ENCODE measurements at regions not wholly inside any gene's neighbourhood (a gene's known extent, or its start where the extent isn't known, plus 50 kb on each side); places are given as distances from the start of the nearest gene placed in this dataset.

DNA sequence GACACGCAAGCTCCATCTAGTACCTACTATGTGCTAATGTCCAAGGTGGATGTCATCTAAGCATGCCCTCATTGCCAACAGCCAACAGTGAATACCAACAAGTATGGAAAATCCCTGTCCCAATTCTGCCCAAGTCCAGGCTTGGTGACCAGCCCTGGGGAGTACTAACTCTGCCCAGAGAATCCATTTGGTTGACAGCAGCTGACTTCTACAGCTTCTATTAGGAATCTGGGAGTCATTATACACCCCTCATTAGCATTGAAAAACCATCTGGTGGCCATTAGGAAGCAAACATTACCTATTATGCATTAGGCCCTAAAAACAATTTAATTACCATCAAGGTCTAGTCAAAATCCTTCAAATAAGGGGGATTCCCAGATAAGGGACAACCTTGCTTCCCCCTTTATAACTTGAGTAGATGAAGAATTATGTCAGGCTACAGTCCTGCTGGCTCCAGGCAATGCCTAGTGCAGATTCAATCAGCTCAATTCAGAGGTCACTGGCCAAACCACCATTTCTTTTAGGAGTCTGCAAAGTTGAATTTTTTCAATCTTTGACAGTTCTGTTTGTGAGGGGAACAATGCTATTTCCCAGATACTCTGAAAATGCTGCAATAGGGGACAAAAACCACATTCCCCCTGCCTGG lies 228.0 kb upstream of the LDB2 start:
- ATAC-seq (no peak), DNase-seq (no peak)
- no peaks in the 10 kb centered on the region for H3K9me3 ChIP-seq
- no peaks in the 10 kb centered on the region for H3K4me1 ChIP-seq
- H3K36me3 ChIP-seq = no peaks in the 10 kb centered on the region
- intact Hi-C loops (cut with DNase I) = no loop called here
- H3K27ac ChIP-seq = no peak overlapping the region
- 100% methylated on average over 1 of the region's 1 CpG for WGBS, 2 donors
- H3K4me3 ChIP-seq = no peak overlapping the region
- no peaks in the 10 kb centered on the region for H3K27me3 ChIP-seq
- TF ChIP-seq, protein P1, sequence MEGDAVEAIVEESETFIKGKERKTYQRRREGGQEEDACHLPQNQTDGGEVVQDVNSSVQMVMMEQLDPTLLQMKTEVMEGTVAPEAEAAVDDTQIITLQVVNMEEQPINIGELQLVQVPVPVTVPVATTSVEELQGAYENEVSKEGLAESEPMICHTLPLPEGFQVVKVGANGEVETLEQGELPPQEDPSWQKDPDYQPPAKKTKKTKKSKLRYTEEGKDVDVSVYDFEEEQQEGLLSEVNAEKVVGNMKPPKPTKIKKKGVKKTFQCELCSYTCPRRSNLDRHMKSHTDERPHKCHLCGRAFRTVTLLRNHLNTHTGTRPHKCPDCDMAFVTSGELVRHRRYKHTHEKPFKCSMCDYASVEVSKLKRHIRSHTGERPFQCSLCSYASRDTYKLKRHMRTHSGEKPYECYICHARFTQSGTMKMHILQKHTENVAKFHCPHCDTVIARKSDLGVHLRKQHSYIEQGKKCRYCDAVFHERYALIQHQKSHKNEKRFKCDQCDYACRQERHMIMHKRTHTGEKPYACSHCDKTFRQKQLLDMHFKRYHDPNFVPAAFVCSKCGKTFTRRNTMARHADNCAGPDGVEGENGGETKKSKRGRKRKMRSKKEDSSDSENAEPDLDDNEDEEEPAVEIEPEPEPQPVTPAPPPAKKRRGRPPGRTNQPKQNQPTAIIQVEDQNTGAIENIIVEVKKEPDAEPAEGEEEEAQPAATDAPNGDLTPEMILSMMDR (IDR thresholded peaks at IDR 0.05) = no peak

DNA sequence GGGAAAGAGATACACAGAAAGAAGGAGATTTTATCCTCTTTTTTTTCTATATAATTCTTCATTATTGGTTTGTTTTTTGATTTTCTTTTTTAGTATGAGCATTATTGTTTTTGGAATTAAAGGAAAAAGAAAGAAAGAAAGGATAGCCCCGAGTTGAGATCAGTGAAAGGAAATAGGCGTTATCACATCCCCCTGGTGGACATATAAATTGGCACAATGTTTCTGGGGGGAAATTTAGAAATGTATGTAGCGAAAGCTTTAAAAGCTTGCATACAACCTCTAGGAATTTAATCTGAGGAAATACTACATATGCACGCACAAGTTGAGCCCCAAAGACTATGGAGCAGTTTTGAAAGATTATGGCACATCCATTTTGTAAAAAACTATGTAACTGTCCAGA lies 226.3 kb upstream of the LDB2 start:
- H3K27me3 ChIP-seq = no peaks in the 10 kb centered on the region
- H3K4me1 ChIP-seq = no peaks in the 10 kb centered on the region
- H3K36me3 ChIP-seq = no peaks in the 10 kb centered on the region
- peaks cover 0 to 16% (median 5%) of the 10 kb centered on the region in 11 donors for H3K9me3 ChIP-seq
- DNase-seq (no peak), ATAC-seq (no peak)
- 80 to 82% methylated on average over 4 of the region's 4 CpGs for WGBS, 2 donors
- TF ChIP-seq, protein P1 (IDR thresholded peaks at IDR 0.05) = no peak
- H3K27ac ChIP-seq = no peak overlapping the region
- intact Hi-C loops (cut with DNase I) = no loop called here
- H3K4me3 ChIP-seq = no peak overlapping the region

- no peak overlapping the region for H3K4me3 ChIP-seq
- H3K9me3 ChIP-seq = peaks cover 0 to 27% (median 6%) of the 10 kb centered on the region in 11 donors
- H3K4me1 ChIP-seq = no peaks in the 10 kb centered on the region
- DNase-seq (no peak), ATAC-seq (no peak)
- TF ChIP-seq, protein P1 (IDR thresholded peaks at IDR 0.05) = no peak
- no peak overlapping the region for H3K27ac ChIP-seq
- intact Hi-C loops (cut with DNase I) = no loop called here
- WGBS, 2 donors = 66 to 70% methylated on average over 1 of the region's 1 CpG
- H3K27me3 ChIP-seq = no peaks in the 10 kb centered on the region
- H3K36me3 ChIP-seq = no peaks in the 10 kb centered on the region
These were observed 222.3 kb upstream of the LDB2 start for GRCh38 chr4:17120761-17121160.

DNA sequence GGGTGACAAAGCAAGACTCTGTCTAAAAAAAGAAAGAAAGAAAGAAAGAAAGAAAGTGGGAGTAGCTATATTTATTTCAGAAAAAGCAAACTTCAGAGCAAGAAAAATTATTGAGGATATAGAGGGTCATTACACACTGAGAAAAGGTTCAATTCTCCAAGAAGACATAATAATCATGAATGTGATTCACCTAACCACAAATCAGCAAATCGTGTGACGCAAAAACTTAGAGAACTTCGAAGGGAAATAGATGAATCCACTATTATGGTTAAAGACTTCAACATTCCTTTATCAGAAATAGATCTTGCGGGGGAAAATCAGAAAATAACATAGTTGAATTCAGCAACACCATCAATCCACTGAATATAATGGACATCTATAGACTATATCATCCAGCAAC lies 219.3 kb upstream of the LDB2 start:
- 94 to 96% methylated on average over 4 of the region's 4 CpGs for WGBS, 2 donors
- Histone ChIP-seq H3K27me3 (no peaks in the 10 kb centered on the region), H3K4me3 (no peak overlapping the region), H3K36me3 (no peaks in the 10 kb centered on the region), H3K4me1 (no peaks in the 10 kb centered on the region), H3K9me3 (peaks cover 0 to 27% (median 6%) of the 10 kb centered on the region in 11 donors), H3K27ac (no peak overlapping the region)
- TF ChIP-seq, protein P1 (IDR thresholded peaks at IDR 0.05) = no peak
- intact Hi-C loops (cut with DNase I) = no loop called here
- no peak for DNase-seq
- ATAC-seq = no peak

All from heart right ventricle (tissue), 16 donors.